Stimulated activated CD4-positive, alpha-beta T cell treated with anti-CD3 and anti-CD28 coated beads, Interleukin-1b, Interleukin-23, amount 100 ng/mL, for 48 hours (primary cell): ENCODE measurements at regions not wholly inside any gene's neighbourhood (a gene's known extent, or its start where the extent isn't known, plus 50 kb on each side); places are given as distances from the start of the nearest gene placed in this dataset.

ENCODE experiments used
- DNase-seq: peaks from one replicate; pipeline ENCODE4 v3.0.0-alpha.2; 2020

- DNase-seq = no peak
Observed at GRCh38 chr15:60057554-60057953, 53.4 kb downstream of the FOXB1 start.

DNA sequence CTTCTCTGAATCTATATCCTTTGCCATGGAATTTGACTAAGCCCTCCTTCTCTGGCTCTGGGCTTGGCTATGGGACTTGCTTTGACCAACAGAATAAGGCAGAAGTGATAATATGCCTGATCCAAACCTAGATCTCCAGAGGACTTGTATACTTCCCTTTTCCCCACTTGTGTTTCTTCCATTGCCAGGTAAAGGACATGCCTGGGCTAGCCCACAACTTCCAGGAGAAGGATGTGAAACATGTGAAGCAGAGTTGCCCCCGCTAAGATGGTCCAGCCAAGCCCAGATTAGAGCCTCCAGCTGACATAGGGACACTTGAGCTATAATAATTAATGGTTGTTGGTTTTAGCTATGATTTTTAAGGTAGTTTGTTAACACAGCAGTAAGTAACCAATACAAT, 55.1 kb downstream of the FOXB1 start:
- no peak for DNase-seq

GRCh38 chr15:60061758-60062157, 57.6 kb downstream of the FOXB1 start:
- DNase-seq = no peak

DNA sequence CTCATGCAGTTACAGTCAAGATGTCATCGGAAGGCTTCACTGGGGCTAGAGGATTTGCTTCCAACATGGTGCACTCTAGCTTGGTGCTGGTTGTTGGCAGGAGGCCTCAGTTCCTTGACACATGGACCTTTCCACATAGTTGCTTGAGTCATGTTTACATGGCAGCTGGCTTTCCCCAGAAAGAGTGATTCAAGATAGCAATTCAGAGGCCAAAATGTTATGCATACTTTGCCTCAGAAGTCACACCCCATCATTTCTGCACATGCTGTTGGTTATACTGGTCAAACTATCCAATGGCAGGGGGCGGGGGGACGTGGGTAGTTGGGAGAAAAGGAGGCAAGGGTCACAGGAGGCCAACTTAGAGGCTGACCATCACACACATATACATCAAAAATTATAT, 58.7 kb downstream of the FOXB1 start:
- no peak for DNase-seq

DNA sequence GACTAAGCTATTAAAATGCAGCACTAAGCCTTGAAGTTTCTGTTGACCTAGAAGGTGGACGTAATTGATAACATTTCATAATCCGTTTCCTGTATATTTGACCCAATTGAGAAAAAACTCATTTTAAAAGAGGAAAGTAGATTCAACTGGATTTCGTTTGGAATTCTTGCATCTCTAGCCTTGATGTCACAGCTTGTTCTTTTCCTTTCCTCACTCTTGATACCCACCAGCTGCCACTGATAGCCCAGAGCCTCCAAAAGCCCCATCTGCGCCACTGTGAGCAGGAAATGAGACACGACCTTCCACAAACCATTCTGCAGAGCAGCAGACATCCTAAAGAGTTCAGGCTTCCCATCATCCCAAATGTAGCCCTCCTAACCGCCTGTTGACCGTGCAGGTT, 61.8 kb downstream of the FOXB1 start:
- no peak for DNase-seq

DNA sequence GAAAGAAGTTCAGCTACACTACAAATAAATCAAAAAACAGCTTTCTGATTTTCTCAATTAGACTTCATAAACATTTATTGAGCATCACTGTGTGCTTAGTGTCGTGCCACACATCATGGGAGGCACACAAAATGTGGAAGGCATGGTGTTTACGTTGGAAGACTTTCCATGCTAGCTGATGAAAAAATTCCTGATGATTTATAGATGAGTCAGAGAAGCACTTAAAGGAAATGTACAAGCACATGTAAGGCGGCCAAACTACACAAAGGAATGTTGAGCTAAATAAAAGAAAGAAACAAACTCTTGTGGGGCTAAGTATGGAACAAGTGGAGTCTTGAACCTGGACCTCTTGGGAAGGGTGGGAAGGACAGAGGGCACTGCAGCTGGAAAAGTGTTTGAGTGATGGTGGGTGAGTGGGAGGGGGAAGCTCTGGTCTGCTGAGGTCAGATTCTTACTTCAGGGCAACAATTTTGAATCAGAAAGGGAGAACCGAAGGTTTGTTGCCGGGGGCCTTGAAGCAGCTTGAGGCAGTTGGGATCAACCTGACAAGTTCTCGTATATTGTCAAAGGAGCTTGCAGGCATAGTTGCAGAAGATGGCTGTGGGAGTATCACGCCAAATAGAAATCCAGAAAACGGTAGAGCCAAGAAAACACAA, 66.9 kb downstream of the FOXB1 start:
- DNase-seq = no peak

DNA sequence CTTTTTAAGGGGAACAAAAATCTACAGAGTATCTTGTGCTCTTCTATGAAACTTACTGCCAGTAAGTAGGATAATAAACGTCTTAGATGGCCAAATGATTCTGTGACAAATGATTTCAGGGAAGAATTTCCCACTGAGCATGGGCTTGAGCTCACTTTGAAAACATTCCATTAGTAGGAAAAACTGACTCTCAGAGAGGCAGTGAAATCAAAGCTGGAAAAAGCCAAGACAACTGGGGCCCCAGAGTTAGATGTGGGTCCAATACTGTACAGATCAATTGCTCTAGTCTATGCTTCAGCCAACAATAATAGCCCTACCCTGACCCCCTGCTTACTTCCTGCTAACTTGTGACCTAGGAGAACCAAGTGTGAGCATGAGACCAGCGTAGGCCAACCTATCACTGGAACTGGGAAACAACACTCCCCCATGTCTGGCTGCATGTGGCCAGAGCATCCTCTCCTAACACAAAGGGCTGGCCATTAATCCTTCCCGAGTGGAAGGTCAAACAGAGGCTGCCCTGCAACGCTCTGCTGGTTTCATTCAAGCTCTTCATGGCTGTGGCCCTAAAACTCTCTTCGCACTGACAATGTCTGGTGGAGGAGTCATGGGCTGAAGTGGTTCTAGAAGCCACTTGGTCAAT, 68.8 kb downstream of the FOXB1 start:
- no peak for DNase-seq

- no peak for DNase-seq
Observed at GRCh38 chr15:60073466-60073840, 69.3 kb downstream of the FOXB1 start.

GRCh38 chr15:60074181-60074885, 70.2 kb downstream of the FOXB1 start:
- DNase-seq = no peak

DNA sequence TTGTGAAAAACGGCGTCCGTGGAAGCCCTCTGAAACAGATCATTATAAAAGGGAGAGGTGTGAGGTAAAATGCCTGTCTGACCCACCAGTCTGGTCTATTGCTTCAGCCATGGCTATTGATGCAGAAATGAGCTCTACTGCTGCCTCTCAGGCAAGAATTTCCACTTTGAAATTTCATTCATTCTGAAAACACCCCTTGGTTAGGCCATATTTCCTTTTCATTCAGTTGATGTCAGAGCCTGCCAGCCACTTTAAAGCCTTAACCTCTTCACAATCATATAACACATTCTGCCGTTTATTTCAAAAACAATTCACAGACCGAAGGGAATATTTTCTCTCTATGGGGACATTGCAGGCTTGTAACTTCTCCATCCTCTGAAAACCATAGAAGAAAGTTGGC, 71.9 kb downstream of the FOXB1 start:
- no peak for DNase-seq

DNA sequence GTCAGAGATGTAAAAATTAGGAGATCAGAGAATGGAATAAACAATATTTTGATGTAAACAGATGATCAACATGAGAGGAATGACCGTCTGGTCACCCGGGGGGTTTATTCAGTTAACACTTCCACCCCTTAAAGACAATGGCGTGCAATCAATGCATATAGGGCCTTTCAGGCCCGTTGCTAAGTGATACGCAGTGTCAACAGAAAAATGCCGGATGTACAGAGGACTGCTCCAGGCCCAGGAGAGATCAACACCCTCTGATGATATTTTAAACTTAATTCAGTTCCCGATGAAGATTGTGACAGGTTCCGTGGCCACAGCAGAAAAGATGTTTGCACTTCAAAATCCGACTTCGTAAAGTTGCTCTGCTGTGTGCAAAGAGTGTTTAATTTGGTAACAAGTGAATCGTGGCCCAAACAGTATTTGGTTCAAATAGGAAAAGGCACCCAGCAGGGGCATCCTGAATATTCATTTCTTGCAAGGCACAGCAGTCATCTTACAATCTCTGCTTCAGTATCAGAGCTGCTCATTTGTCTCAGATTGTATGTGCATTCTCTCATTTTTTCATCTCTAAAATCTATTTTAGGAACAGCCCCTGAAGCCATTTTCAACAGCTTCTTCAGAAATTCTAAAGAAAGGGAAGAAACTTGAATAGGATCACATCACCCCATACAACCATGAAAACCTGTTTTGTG, 72.6 kb downstream of the FOXB1 start:
- no peak for DNase-seq

- DNase-seq = peak; percentile 54
Observed at GRCh38 chr15:60077581-60078359, 73.7 kb downstream of the FOXB1 start.

- DNase-seq = no peak
Observed at GRCh38 chr15:60079210-60079609, 75.1 kb downstream of the FOXB1 start.

- DNase-seq = no peak
Observed at GRCh38 chr15:60081976-60082375, 77.9 kb downstream of the FOXB1 start.

DNA sequence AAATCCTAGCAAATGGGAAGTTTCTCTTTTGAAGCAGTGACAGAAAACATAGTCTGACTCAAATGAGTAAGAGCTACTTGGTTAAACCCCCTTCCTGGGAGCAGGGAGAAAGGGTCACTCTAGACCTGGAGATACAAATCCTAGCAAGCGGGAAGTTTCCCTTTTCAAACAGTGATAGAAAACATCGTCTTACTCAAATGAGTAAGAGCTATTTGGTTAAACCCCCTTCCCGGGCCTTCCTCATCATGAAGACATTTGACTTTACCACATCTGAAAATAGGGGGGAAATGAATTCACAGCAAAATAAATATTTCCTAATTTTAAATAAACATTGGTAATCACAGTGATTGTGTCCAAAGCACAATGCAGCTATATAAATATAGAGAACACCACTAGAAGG, 79.2 kb downstream of the FOXB1 start:
- no peak for DNase-seq

DNA sequence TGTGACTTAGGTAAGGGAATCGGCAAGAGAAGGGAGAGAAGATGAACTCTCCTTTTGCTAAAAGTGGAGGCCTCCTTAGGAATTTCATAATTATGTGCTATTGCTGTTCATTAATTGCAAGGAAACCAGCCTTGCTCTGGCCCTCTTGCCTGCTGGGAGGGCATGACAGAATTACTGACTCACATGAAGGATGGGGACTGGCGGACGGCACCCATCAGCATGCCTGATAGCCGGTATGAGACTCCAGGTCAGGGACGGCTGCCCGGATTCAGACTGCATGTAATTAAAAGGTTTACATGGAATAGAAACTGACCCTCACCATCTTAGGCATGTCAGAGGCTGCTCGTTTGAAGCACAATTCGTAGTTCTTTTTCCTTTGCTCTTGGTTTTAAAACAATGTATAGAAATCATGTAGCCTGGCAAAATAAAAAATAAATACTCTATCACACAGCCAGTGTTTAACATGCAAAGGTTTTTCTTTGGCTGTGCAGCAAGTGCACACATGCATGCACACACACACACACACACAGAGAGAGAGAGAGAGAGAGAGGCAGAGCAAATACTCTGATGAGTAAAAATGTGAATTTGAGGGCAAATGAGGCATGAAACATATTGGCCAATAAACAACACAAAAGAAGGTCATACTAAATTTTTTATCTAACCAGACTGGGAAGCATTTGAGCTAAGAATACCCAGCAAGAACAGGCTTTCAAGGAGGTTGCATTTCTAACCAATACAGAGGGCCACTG, 82.7 kb downstream of the FOXB1 start:
- no peak for DNase-seq

DNA sequence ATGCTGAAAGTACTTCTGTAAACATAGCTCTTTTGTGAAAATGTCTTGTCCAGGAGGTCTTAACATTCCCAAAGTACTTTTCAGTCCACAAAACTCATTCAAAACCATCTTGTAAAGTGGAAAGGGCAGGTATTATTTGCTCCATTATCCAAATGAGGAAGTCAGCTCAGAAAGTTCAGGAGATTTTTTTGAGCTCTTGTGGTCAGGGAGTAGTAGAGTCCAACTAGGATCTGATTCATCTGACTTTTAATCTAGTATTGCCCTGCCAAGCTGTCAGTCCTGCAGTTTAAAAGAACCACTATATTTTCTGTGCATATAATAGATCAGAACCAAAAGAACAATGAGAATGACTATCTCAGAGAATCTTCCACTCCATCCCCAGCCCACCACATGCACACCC, 83.5 kb downstream of the FOXB1 start:
- no peak for DNase-seq

GRCh38 chr15:60090747-60091146, 86.6 kb downstream of the FOXB1 start:
- no peak for DNase-seq

DNA sequence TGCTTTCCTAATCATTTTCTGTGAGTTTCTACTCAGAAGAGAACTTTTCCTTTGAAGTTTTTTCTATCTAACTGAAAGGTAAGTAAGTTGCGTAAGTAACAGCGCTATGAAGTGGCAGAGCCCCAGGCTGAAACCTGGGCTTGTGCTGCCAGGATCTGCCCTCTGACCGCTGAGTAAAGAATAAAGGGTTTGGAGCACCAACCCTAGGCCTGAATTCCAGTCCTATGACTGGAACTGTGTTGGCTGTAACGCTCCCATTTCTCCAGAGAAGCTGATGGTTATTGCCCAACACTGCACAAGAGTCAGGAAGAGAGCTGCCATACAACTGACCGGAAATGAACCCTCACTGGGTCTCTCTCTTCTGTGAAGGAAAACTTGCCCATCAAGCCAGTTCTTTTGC, 87.0 kb downstream of the FOXB1 start:
- no peak for DNase-seq

DNA sequence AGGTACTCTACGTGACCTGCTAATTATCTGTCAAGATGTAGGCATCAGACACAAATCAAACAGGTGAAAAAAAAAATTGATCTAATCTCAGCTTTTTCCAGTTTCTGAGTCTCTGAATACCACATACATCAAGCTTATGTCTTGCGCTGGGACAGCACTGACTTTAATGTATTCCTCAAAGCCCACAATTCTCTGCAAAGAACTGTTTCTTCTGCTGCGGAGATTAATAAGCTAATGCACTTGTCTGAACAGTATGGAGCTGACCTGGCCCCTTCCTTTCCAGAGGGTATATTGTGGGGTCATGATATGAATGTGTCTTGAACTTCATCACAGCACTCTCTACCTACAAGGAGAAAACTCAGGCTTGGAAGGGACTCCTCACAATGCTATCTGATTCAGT, 87.8 kb downstream of the FOXB1 start:
- DNase-seq = no peak

- DNase-seq = no peak
Observed at GRCh38 chr15:60093273-60094067, 89.4 kb downstream of the FOXB1 start.
